H1 (cell line): ENCODE measurements at regions not wholly inside any gene's neighbourhood (a gene's known extent, or its start where the extent isn't known, plus 50 kb on each side); places are given as distances from the start of the nearest gene placed in this dataset.

Experiments
- CTBP2 ChIP-seq: IDR thresholded peaks from 2 replicates; pipeline ENCODE4 v1.7.0; 2011; ENCODE audit warnings: borderline replicate concordance, mild to moderate bottlenecking, moderate library complexity, mixed read lengths, low read length; ENCODE audit not compliant: insufficient read depth, insufficient read length
- GABPA ChIP-seq: IDR thresholded peaks from 2 replicates; pipeline ENCODE4 v1.6.1; 2011; ENCODE audit warnings: mild to moderate bottlenecking, low read length, moderate library complexity, borderline replicate concordance; ENCODE audit not compliant: insufficient read depth
- PHF8 ChIP-seq: fragments of 200-600 bp; sonication (generic); conservative IDR thresholded peaks from 2 replicates; pipeline ENCODE4 v1.7.1; 2012; ENCODE audit warnings: low read depth, mild to moderate bottlenecking, inconsistent platforms, low read length, moderate library complexity
- POU5F1 ChIP-seq: IDR thresholded peaks from 2 replicates; pipeline ENCODE4 v1.6.1; 2011; ENCODE audit warnings: low read depth, mild to moderate bottlenecking, low read length, moderate library complexity
- SIX5 ChIP-seq: IDR thresholded peaks from 2 replicates; pipeline ENCODE4 v1.6.1; 2011; ENCODE audit warnings: mild to moderate bottlenecking, low read depth, low read length

DNA sequence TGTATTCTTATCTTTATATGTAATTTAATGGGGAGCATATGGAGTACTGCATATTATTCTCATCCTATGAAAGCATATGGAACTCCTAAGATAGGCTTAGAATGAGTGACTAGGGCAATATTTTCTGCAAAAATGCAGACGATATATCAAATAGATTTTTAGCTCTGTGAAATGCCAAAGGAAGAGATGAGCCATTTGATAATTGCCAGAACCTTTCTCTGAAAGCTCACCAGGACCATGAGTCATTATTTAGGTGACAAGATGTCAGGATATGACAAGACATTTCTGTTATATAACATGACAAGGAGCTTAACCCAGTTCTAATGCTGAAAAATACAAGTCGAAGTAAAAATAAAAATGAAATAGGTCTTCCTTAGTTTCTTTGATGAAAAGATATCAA, 145.0 kb downstream of the SLITRK6 start (continued):
- TF ChIP-seq POU5F1 (no peak), SIX5 (no peak), GABPA (no peak), PHF8 (no peak), CTBP2 (no peak)
